Smooth muscle cell of the brain vasculature (primary cell): ENCODE measurements at regions not wholly inside any gene's neighbourhood (a gene's known extent, or its start where the extent isn't known, plus 50 kb on each side); places are given as distances from the start of the nearest gene placed in this dataset.
"Not testable (repeated sequence)": the region's sequence is repeated elsewhere in the genome, so short reads cannot be mapped to it uniquely, and the experiment has no call there.

ENCODE experiments used
- DNase-seq: peaks from one replicate; pipeline ENCODE4 v3.0.0-alpha.2; 2012; ENCODE audit warnings: low read depth, low spot score

GRCh38 chr1:83395130-83395529, 603.8 kb downstream of the TTLL7 start:
- not testable (repeated sequence) for DNase-seq

GRCh38 chr1:83386946-83387345, 612.0 kb downstream of the TTLL7 start:
- not testable (repeated sequence) for DNase-seq

GRCh38 chr1:83383107-83383506, 615.8 kb downstream of the TTLL7 start:
- not testable (repeated sequence) for DNase-seq

GRCh38 chr1:83373018-83373417, 625.9 kb downstream of the TTLL7 start:
- not testable (repeated sequence) for DNase-seq

- DNase-seq = not testable (repeated sequence)
Measured at GRCh38 chr1:83369853-83370252, 629.1 kb downstream of the TTLL7 start.

- not testable (repeated sequence) for DNase-seq
Measured at GRCh38 chr1:83365320-83365719, 633.6 kb downstream of the TTLL7 start.

GRCh38 chr1:83345375-83345774, 653.6 kb downstream of the TTLL7 start:
- not testable (repeated sequence) for DNase-seq

- DNase-seq = not testable (repeated sequence)
Measured at GRCh38 chr1:83343767-83344166, 655.2 kb downstream of the TTLL7 start.

GRCh38 chr1:83342995-83343394, 655.9 kb downstream of the TTLL7 start:
- not testable (repeated sequence) for DNase-seq

GRCh38 chr1:83332308-83332707, 666.6 kb downstream of the TTLL7 start:
- DNase-seq = not testable (repeated sequence)

- DNase-seq = no peak
Measured at GRCh38 chr1:83318366-83318765, 680.6 kb downstream of the TTLL7 start.

- not testable (repeated sequence) for DNase-seq
Measured at GRCh38 chr1:83315446-83315845, 683.5 kb downstream of the TTLL7 start.

GRCh38 chr1:83310161-83310560, 688.8 kb downstream of the TTLL7 start:
- DNase-seq = not testable (repeated sequence)

- not testable (repeated sequence) for DNase-seq
Measured at GRCh38 chr1:83309035-83309434, 689.9 kb downstream of the TTLL7 start.

- not testable (repeated sequence) for DNase-seq
Measured at GRCh38 chr1:83306811-83307210, 692.1 kb downstream of the TTLL7 start.

GRCh38 chr1:83295594-83295993, 703.3 kb downstream of the TTLL7 start:
- DNase-seq = not testable (repeated sequence)

- DNase-seq = not testable (repeated sequence)
Measured at GRCh38 chr1:83287391-83287790, 711.5 kb downstream of the TTLL7 start.

GRCh38 chr1:83274656-83275055, 724.3 kb downstream of the TTLL7 start:
- not testable (repeated sequence) for DNase-seq

GRCh38 chr1:83272484-83272883, 726.4 kb downstream of the TTLL7 start:
- not testable (repeated sequence) for DNase-seq

GRCh38 chr1:83271834-83272233, 727.1 kb downstream of the TTLL7 start:
- not testable (repeated sequence) for DNase-seq

GRCh38 chr1:83270801-83271200, 728.1 kb downstream of the TTLL7 start:
- DNase-seq = not testable (repeated sequence)

GRCh38 chr1:83263808-83264207, 735.1 kb downstream of the TTLL7 start:
- not testable (repeated sequence) for DNase-seq

GRCh38 chr1:83251687-83252086, 747.2 kb downstream of the TTLL7 start:
- not testable (repeated sequence) for DNase-seq

GRCh38 chr1:83246780-83247179, 752.2 kb downstream of the TTLL7 start:
- not testable (repeated sequence) for DNase-seq
